ENCODE measurements at regions not wholly inside any gene's neighbourhood (a gene's known extent, or its start where the extent isn't known, plus 50 kb on each side); places are given as distances from the start of the nearest gene placed in this dataset.

DNA sequence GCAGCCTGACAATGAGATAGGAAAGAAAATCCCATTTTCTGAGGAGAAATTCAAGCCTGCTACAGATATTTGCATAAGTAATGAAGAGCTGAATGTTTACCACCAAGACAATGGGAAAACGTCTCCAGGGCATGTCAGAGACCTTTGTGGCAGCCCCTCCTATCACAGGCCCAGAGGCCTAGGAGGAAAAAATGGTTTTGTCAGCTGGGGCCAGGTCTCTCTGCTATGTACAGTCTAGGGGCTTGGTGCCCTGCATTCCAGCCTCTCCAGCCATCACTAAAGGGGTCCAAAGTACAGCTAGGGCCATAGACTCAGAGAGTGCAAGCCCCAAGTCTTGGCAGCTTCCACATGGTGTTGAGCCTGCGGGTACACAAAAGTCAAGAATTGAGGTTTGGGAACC, 361.6 kb upstream of the ANXA10 start:
- no peak overlapping the region for H3K4me3 ChIP-seq (ENCODE audit: low read length)
- DNase-seq (ENCODE audit: low read depth), result no peak
- TF ChIP-seq, protein P1, sequence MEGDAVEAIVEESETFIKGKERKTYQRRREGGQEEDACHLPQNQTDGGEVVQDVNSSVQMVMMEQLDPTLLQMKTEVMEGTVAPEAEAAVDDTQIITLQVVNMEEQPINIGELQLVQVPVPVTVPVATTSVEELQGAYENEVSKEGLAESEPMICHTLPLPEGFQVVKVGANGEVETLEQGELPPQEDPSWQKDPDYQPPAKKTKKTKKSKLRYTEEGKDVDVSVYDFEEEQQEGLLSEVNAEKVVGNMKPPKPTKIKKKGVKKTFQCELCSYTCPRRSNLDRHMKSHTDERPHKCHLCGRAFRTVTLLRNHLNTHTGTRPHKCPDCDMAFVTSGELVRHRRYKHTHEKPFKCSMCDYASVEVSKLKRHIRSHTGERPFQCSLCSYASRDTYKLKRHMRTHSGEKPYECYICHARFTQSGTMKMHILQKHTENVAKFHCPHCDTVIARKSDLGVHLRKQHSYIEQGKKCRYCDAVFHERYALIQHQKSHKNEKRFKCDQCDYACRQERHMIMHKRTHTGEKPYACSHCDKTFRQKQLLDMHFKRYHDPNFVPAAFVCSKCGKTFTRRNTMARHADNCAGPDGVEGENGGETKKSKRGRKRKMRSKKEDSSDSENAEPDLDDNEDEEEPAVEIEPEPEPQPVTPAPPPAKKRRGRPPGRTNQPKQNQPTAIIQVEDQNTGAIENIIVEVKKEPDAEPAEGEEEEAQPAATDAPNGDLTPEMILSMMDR (IDR thresholded peaks at IDR 0.05; ENCODE audit: insufficient read depth, low read depth, low read length, missing control alignments), result no peak

DNA sequence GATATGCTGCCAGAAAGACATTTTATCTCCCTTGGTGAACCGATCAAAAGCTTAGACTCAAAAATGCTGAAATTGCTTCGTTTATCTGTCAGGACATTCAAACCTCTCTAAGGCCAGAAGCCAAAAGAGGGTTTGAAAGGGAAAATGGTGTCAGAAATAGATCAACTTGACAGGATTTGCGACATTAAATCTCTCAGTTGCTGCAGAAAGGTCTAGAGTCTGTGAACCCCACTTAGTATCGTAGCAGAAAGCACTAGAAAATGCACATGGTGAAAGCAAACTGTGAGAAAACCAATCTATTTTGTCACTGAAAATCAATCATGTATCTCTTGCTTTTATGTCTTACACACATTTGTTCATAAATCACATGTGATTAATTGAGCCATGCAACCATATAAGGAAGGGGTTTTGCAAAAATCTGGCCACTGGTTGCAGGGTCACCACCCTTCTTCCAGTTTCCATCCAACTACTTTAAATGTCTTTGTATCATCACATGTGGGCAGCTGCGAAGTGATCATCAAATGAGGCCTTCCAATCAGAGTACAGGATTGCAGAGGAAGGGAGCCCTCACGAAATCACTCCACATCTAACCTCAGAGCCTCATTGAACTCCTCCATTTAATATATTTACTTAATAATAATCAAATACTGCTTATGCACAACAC, 347.2 kb upstream of the ANXA10 start:
- DNase-seq (ENCODE audit: low read depth), result no peak
- TF ChIP-seq, protein P1 (IDR thresholded peaks at IDR 0.05; ENCODE audit: insufficient read depth, low read depth, low read length, missing control alignments), result no peak

DNA sequence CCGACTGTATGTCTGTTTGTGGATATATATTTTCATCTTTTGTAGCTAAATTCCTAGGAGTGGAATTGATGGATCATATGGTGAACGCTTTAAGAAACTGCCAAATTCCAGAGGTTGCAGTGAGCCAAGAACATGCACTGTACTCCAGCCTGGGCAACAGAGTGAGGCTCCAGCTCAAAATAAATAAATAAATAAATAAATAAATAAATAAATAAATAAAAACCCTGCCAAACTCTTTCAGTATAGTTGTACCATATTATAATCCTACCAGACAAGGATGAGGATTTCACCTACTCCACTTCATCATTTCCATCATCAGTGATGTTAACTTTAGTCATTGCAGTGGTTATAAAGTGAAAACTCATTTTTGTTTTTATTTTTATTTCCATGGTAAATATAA, 325.1 kb upstream of the ANXA10 start:
- H3K4me3 ChIP-seq (ENCODE audit: low read length), result no peak overlapping the region
- no peak for DNase-seq (ENCODE audit: low read depth)
- TF ChIP-seq, protein P1 (IDR thresholded peaks at IDR 0.05; ENCODE audit: insufficient read depth, low read depth, low read length, missing control alignments), result no peak

More for the DNA sequence above, 347.2 kb upstream of the ANXA10 start:
- H3K4me3 ChIP-seq (ENCODE audit: low read length), result no peak overlapping the region

DNA sequence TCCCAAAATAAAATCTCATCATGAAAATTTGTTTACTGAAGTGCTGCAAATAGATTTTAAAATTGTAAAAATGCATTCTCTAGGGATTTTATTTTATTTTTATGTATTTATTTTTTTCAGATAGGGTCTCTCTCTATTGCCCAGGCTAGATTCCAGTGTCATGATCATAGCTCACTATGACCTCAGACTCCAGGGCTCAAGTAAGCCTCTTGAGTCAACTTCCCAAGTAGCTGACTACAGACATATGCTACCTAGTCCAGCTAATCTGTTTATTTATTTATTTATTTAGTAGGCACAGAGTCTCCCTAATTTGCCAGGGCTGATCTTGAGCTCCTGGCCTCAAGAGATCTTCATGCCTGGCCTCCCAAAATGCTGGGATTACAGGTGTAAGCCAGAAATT, 317.7 kb upstream of the ANXA10 start:
- H3K4me3 ChIP-seq (ENCODE audit: low read length), result no peak overlapping the region
- TF ChIP-seq, protein P1 (IDR thresholded peaks at IDR 0.05; ENCODE audit: insufficient read depth, low read depth, low read length, missing control alignments), result no peak
- peak; percentile 25 for DNase-seq (ENCODE audit: low read depth)

DNA sequence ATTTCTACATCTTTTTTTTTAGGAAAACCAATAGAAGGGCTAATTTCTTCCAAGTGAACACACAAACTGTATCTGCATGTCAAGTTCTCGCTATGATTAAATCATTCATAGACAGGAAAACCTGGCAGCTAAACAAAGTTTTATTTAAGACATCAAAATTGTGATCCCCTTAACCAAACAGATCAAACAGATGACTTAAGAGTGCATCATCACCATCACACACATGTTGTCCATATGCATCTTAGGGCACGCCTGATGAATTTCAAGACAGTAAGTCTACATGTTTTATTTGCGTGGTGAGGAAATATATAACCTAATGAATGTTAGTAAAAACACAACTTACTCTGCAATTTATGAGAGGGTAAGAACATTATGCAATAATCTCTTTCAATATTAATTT, 317.0 kb upstream of the ANXA10 start:
- no peak overlapping the region for H3K4me3 ChIP-seq (ENCODE audit: low read length)
- peak; percentile 65 for DNase-seq (ENCODE audit: low read depth)
- TF ChIP-seq, protein P1 (IDR thresholded peaks at IDR 0.05; ENCODE audit: insufficient read depth, low read depth, low read length, missing control alignments), result no peak

DNA sequence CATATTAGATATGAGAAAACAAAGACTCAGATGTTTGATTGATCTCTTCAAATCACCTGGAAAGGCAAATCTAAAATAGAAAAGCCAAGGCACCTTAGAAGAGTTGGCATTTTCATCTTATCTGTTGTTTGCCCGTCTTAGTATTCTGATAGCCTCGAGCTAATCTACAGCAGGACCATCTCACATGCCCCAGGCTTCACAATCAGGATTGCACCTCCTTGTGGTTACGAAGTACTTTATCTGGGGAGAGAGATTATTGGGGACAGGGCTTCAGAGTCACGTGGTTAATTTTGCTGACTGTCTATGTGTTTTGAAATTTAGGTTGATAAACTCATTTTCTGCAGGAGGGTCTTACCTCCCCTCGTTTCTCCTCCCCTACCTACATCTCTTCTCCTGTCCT, 313.1 kb upstream of the ANXA10 start:
- TF ChIP-seq, protein P1 (IDR thresholded peaks at IDR 0.05; ENCODE audit: insufficient read depth, low read depth, low read length, missing control alignments), result no peak
- DNase-seq (ENCODE audit: low read depth), result no peak

DNA sequence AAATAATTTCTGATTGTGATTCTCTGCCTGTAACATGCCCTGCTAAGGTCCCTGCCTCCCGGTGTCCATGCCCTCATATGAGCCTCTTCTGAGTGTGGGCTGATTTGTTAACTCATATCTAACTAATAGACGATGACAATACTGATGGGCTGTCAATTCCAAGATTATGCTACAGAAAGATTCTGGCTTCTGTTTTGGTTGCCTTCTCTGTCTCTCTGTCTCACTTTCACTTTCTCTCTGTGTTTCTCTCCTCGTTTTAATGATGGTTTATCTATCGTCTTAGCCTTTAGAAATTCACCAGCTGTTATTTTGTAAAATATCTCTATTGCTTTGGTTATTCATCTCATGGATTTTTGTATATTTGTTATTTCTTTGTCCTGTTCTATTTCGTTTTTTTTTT, 312.5 kb upstream of the ANXA10 start:
- DNase-seq (ENCODE audit: low read depth), result no peak
- TF ChIP-seq, protein P1 (IDR thresholded peaks at IDR 0.05; ENCODE audit: insufficient read depth, low read depth, low read length, missing control alignments), result no peak
- H3K4me3 ChIP-seq (ENCODE audit: low read length), result no peak overlapping the region

More for the DNA sequence above, 313.1 kb upstream of the ANXA10 start:
- H3K4me3 ChIP-seq (ENCODE audit: low read length), result no peak overlapping the region
